GM19467 (cell line): ENCODE measurements at regions not wholly inside any gene's neighbourhood (a gene's known extent, or its start where the extent isn't known, plus 50 kb on each side); places are given as distances from the start of the nearest gene placed in this dataset.
A peak's percentile ranks its signal among the peaks of the same experiment; 100 is the strongest.

ENCODE experiments used
- ATAC-seq: cut with Tn5 transposase; IDR thresholded peaks from one replicate; pipeline ENCODE4 v1.9.1; 2021; ENCODE audit warnings: mild to moderate bottlenecking, moderate library complexity; ENCODE audit not compliant: unreplicated experiment

GRCh38 chr6:125489579-125490285 is 188.0 kb upstream of the HDDC2 start:
- no peak for ATAC-seq

- no peak for ATAC-seq
These were observed 190.3 kb upstream of the HDDC2 start for GRCh38 chr6:125491860-125492618.

- no peak for ATAC-seq
These were observed 196.8 kb upstream of the HDDC2 start for GRCh38 chr6:125498606-125499005.

GRCh38 chr6:125499535-125499934 is 197.8 kb upstream of the HDDC2 start:
- ATAC-seq = no peak

- no peak for ATAC-seq
These were observed 201.4 kb upstream of the HDDC2 start for GRCh38 chr6:125503181-125503580.

GRCh38 chr6:125507987-125508655 is 206.4 kb upstream of the HDDC2 start:
- ATAC-seq = no peak

GRCh38 chr6:125508793-125509192 is 207.0 kb upstream of the HDDC2 start:
- no peak for ATAC-seq

- ATAC-seq = no peak
These were observed 207.7 kb upstream of the HDDC2 start for GRCh38 chr6:125509477-125509876.

GRCh38 chr6:125510405-125510804 is 208.6 kb upstream of the HDDC2 start:
- no peak for ATAC-seq

GRCh38 chr6:125511809-125512396 is 210.1 kb upstream of the HDDC2 start:
- no peak for ATAC-seq

- ATAC-seq = peak; percentile 64
These were observed 210.9 kb upstream of the HDDC2 start for GRCh38 chr6:125512621-125513020.

GRCh38 chr6:125513978-125514377 is 212.2 kb upstream of the HDDC2 start:
- no peak for ATAC-seq

- ATAC-seq = no peak
These were observed 214.9 kb upstream of the HDDC2 start for GRCh38 chr6:125516644-125517043.

- no peak for ATAC-seq
These were observed 217.6 kb upstream of the HDDC2 start for GRCh38 chr6:125519367-125519766.

GRCh38 chr6:125524356-125524755 is 222.6 kb upstream of the HDDC2 start:
- ATAC-seq = no peak

- ATAC-seq = no peak
These were observed 223.3 kb upstream of the HEY2 start for GRCh38 chr6:125526007-125526720.

GRCh38 chr6:125528621-125529041 is 220.8 kb upstream of the HEY2 start:
- no peak for ATAC-seq

- no peak for ATAC-seq
These were observed 220.4 kb upstream of the HEY2 start for GRCh38 chr6:125529061-125529460.

- no peak for ATAC-seq
These were observed 215.6 kb upstream of the HEY2 start for GRCh38 chr6:125533710-125534397.
